ENCODE measurements at regions not wholly inside any gene's neighbourhood (a gene's known extent, or its start where the extent isn't known, plus 50 kb on each side); places are given as distances from the start of the nearest gene placed in this dataset.
A peak's percentile ranks its signal among the peaks of the same experiment; 100 is the strongest.

DNA sequence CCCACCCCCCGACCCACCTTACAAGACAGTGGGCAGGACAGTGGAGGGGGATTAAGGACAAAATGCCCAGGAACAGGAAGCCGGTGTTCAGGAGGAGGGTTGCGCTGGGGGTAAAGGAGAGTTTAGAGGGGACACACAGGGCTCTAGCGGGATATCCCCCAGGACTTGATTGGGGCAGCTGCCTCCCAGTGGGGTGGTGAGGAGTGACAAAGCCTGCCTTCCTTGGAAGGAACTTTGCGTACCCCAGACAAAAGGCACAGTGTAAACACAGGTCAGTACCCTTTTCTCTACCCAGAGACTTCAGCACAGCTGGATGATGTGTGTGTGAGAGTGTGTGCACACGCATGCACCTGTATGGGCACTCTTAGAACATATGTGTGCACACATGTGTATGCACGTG, 51.7 kb upstream of the BCAR3 start:
- no peak for TF ChIP-seq EZH2phosphoT487 (IDR thresholded peaks at IDR 0.05; ENCODE audit: low read depth)
- no peak for TF ChIP-seq CTCF (IDR thresholded peaks at IDR 0.05; ENCODE audit: low read depth, low read length)
- Histone ChIP-seq H3K27ac (ENCODE audit: low read length) (no peak overlapping the region), H3K4me2 (ENCODE audit: low read length) (no peak overlapping the region), H3K4me1 (ENCODE audit: low read length) (peaks cover 39% of the 10 kb centered on the region), H3K9me3 (ENCODE audit: insufficient read depth, low read length) (no peaks in the 10 kb centered on the region), H3K27me3 (ENCODE audit: low read depth, low read length) (no peaks in the 10 kb centered on the region), H3K4me3 (ENCODE audit: low read length) (no peak overlapping the region), H2AFZ (ENCODE audit: low read depth, low read length) (no peak overlapping the region), H4K20me1 (ENCODE audit: insufficient read depth, low read length) (no peaks in the 10 kb centered on the region), H3K9ac (ENCODE audit: low read length) (no peak overlapping the region), H3K79me2 (ENCODE audit: low read length) (no peaks in the 10 kb centered on the region), H3K36me3 (replicated peaks; ENCODE audit: low read depth, low read length) (no peaks in the 10 kb centered on the region)

- Histone ChIP-seq H3K27me3 (ENCODE audit: low read depth, low read length) (no peaks in the 10 kb centered on the region), H3K4me2 (ENCODE audit: low read length) (peak overlapping the region; percentile 28), H3K4me1 (ENCODE audit: low read length) (peaks cover 39% of the 10 kb centered on the region), H2AFZ (ENCODE audit: low read depth, low read length) (peak overlapping the region; percentile 80; the same call in 1 of the 2 replicates), H3K4me3 (ENCODE audit: low read length) (no peak overlapping the region), H3K27ac (ENCODE audit: low read length) (no peak overlapping the region), H3K79me2 (ENCODE audit: low read length) (no peaks in the 10 kb centered on the region), H4K20me1 (ENCODE audit: insufficient read depth, low read length) (no peaks in the 10 kb centered on the region), H3K9ac (ENCODE audit: low read length) (0 out of 2 replicates have a peak overlapping the region, but pooled peaks have one; percentile 17), H3K9me3 (ENCODE audit: insufficient read depth, low read length) (no peaks in the 10 kb centered on the region), H3K36me3 (replicated peaks; ENCODE audit: low read depth, low read length) (no peaks in the 10 kb centered on the region)
- no peak for TF ChIP-seq EZH2phosphoT487 (IDR thresholded peaks at IDR 0.05; ENCODE audit: low read depth)
- TF ChIP-seq CTCF (IDR thresholded peaks at IDR 0.05; ENCODE audit: low read depth, low read length): peak; percentile 48
These were observed 50.9 kb upstream of the BCAR3 start for GRCh38 chr1:93732514-93732913.
